ENCODE measurements at regions not wholly inside any gene's neighbourhood (a gene's known extent, or its start where the extent isn't known, plus 50 kb on each side); places are given as distances from the start of the nearest gene placed in this dataset.
A peak's percentile ranks its signal among the peaks of the same experiment; 100 is the strongest.
"Not testable (repeated sequence)": the region's sequence is repeated elsewhere in the genome, so short reads cannot be mapped to it uniquely, and the experiment has no call there.

DNA sequence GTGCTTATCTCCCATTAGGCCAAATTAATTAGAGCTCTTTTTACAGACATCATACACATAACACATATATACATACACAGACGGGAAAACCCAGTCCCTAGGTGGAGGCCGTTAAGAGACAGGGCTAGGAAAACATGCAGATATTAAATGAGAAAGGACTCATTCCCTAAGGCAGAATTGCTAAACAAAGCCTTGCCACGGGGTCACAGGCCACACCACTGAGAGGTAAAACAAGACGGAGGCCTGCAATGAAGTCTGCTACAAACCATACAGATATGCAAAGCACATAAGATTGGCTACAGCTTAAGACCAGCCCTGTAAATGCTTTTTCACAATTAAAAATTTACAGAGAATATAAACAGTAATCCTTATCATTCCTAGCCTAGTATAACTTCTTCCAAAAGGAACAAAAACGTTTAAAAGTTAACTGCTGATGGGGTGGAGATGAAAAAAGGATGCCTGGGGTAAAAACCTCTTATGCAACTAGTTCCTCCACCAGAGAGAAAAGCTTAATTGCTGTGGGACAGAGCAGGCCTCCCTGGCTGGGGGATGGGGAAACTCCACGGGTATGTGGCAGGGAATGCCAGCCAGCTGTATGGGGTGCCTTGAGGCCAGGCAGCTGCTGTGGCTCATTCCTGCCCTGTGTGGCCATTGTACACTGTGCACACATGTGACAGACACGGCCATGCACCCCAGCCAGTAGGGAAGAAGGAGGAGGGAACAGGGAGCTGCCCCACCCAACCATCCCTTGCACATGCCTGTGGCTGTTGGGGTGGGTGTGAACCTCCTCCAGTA, 481.4 kb upstream of the LMCD1 start:
- DNase-seq: no peak

DNA sequence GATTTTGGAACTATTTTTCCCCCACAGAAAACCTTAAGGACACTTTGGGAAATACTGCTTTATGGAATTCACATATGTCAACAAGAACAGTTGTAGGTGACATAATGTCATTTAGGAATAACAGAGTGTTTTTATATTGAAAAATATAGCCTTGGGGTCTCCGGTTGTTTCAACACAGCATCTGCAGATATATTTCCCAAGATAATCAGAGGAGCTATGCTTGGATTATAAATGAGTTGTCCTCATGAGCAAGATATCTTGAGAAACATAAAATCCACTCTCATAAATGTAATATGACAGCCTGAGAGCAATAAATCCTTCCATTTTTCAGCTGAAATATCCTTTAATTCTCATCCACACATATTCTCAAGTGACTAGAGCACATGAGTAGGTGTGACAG, 473.7 kb upstream of the LMCD1 start:
- DNase-seq: no peak

- no peak for DNase-seq
Measured at GRCh38 chr3:8050283-8050682, 451.3 kb upstream of the LMCD1 start.

DNA sequence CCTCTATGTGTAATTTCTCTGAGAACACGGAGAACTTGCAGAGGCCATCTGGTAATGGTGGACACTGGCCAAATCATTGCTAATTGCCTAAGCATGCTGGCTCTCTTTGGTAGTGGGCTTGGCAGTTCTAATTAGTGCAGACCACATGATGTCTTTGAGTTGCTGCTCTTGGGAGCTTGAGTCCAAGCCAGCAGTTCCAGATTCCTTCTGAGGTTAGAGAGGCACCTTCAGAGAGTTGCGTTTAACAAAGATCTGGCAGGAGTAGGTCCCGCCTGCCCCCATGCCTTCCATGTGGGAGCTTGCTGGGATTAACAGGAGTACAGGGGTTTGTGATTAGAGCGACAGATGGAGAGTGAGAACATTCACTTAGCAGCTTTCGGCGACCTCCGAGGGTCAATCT, 449.0 kb upstream of the LMCD1 start:
- no peak for DNase-seq

- DNase-seq: not testable (repeated sequence)
Measured at GRCh38 chr3:8068135-8068534, 433.5 kb upstream of the LMCD1 start.

DNA sequence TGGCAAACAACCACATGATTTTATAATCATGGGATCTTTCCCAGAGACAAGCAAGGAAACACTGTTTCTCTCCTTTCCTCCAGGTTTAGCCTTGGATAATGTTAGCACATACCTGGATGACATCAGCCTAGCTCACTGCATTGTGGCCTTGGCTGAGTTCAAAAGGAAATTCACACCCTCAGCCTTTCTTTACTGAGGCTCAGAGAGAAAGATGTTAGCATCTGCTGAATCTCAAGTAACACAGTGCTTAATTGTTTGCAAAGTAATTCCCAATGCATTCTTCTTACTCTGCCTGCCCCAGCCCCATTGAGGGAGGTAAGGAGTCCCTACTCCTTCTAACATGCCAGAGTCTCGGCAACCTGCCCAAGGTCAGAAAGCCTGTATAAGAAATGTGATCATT, 432.2 kb upstream of the LMCD1 start:
- no peak for DNase-seq

GRCh38 chr3:8070011-8070410, 431.6 kb upstream of the LMCD1 start:
- DNase-seq: no peak

- DNase-seq: not testable (repeated sequence)
Measured at GRCh38 chr3:8074740-8075139, 426.9 kb upstream of the LMCD1 start.

DNA sequence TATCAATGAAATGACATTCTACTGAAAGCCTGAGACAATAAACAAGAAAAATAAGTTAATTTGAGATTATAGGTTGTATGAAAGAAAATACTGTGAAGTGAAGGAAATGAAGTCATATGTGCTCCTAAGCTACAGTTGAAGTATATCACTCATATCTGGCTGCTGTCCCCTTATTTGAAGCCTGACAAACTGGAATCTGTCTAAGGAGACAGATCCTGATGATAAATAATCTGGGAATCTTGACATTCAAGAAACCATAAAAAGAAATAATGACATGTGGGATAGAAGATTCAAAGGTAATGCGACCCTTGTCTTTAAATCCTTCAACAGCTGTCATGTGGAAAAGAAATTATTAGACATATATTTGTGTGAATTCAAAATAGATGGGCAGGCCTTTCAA, 424.5 kb upstream of the LMCD1 start:
- DNase-seq: no peak

DNA sequence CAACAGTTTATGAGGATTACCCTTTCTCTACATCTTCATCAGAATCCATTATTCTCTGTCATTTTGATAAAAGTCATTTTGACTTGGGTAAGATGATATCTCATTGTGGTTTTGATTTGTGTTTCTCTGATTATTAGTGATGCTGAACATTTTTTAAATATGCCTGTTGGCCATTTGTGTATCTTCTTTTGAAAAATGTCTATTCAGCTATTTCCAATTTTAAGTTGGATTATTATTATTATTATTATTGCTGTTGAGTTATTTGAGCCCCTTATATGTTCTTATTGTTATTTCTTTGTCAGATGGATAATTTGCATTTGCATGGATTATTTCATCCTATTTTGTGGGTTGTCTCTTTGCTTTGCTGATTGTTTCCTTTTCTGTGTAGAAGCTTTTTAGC, 421.2 kb upstream of the LMCD1 start:
- no peak for DNase-seq

DNA sequence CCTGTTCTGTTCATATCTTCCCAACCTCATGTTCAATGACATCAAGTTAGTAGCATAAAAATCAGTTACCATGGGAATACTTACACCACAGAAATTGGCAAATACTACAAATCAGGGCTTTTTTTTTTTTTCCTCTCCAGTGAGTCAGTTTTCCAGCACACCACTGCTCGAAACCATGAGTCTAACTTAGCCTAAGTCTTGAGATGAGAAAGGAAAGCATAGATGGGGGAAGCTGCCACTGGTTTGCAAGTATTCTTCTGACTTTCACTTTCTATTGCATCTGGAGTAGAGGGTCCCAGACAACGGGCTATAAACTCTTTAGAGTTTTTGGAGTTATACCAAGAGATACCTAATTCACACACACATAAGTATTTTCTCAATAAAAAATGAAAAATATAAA, 416.1 kb upstream of the LMCD1 start:
- DNase-seq: no peak

GRCh38 chr3:8087951-8088350, 413.7 kb upstream of the LMCD1 start:
- no peak for DNase-seq

DNA sequence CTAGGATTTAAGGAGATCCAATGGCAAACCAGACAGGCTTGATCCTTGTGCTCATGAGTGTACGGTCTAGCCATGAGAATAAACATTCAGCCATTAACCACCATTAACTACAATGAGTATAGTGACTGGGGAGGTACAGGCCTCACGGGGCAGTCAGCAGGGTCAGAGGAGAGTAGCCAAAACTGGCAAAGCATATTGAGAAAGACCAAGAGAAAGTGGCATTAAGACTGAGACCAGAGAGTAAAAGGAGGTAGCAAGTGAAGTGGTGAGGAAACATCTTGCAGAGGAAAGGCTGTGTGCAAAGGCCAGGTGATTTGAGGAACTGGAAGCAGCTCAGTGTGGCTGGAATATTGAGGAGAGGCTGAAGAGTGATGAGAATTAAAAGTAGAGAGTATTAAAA, 407.2 kb upstream of the LMCD1 start:
- DNase-seq: no peak

DNA sequence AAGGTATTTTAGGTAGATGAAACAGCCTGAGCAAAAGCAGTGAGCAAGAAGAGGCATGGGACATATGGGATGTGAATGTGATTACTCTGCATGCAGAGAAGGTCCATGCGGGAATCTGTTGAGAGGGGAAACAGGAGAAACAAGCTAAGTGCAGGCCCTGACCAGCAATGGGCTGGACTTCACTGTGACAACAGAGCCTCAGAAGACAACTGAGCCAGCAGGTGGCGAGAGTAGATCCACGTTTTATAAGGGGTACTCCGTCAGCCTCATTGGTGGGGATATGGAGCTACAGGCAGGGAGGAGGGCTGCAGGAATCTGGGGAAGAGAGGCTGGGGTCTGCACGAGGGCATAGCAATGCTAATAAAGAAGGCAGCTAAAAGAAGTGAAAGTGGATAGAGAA, 405.9 kb upstream of the LMCD1 start:
- no peak for DNase-seq

- no peak for DNase-seq
Measured at GRCh38 chr3:8097690-8098089, 403.9 kb upstream of the LMCD1 start.

DNA sequence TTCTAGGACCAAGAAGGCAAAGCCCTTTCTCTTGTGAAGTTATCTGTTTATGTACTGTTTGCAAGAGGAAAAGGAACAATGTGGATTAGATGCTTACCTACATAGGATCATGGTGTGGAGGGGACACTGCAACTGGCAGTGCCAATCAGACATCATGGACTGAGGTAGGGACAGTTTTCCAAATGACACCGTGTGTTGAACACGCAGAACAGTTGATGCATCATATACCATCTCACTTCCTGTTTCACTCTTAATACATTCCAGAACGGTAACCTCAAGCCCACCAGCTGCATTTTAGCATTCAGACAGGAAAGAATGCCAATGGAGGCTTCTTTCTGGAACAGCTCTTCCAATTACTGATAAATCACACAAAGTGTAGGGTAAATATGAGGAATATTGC, 397.7 kb upstream of the LMCD1 start:
- DNase-seq: no peak

GRCh38 chr3:8106921-8107320, 394.7 kb upstream of the LMCD1 start:
- no peak for DNase-seq

- peak; percentile 78 for DNase-seq
Measured at GRCh38 chr3:8110966-8111798, 390.4 kb upstream of the LMCD1 start.

- DNase-seq: no peak
Measured at GRCh38 chr3:8112587-8112986, 389.0 kb upstream of the LMCD1 start.

DNA sequence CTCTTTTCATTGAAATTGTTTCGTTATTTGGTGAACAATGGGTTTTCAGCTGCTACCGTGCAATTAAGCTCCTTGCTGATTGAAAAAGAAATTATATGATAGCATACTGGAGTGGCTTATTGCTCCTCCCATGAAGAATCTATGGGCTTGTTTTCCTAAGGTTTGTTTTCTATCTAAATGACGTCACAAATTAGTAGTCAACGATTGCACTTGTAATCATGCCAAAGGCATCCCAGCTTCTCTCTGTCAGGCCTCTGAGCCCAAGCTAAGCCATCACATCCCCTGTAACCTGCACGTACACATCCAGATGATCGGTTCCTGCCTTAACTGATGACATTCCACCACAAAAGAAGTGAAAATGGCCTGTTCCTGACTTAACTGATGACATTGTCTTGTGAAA, 388.0 kb upstream of the LMCD1 start:
- no peak for DNase-seq

- no peak for DNase-seq
Measured at GRCh38 chr3:8128686-8129085, 372.9 kb upstream of the LMCD1 start.

DNA sequence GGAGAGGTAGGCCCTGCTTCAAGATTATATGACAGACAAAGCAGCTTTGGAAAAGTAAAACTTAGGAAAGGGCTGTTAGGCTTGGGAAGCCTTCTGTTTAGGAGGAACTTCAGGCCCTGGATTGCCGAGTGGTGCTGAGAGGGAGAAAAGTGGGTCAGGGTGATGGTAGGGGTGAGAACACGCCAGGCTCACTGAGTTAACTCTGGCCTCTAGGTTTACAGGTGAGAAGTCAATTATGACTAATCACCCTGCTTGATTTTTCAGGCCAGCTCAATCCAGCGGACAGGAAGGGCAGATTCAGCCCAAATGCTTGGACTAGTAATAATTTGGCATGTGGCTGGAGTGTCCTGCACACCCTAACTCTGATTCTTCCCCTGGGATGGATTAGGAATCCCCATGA, 365.1 kb upstream of the LMCD1 start:
- DNase-seq: no peak

- no peak for DNase-seq
Measured at GRCh38 chr3:8143186-8143585, 358.4 kb upstream of the LMCD1 start.

DNA sequence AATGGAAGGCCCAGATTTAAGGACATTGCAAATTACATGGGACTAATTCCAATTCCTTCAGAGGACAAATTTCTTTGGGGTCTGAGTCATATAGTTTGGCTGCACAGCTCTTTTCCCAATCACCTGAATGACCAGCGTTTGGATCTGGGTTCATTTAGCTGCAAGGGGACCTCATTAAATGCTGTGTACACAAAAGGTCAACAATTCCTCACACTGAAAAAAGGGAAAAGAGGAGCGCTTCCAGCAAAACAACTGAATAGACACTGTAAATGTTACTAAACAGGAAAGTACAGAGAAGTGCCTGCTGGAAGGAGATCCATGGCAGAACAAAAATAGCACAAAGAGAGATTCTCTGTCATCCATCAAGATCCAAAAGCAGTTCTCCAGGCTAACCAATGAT, 356.0 kb upstream of the LMCD1 start:
- no peak for DNase-seq
